Activated T-helper 2 cell treated with anti-CD3 and anti-CD28 coated beads, Interferon-gamma antibody, Interleukin-2, Interleukin-4, amounts not matched to agents 10 μg/mL and 5 μg/mL and 100 μg/mL, durations not matched to agents 14 hours and 24 hours and 36 hours (primary cell): ENCODE measurements at regions not wholly inside any gene's neighbourhood (a gene's known extent, or its start where the extent isn't known, plus 50 kb on each side); places are given as distances from the start of the nearest gene placed in this dataset.

Source experiments
- DNase-seq: peaks from one replicate; pipeline ENCODE4 v3.0.0; 2021; ENCODE audit warnings: low spot score
- H3K27ac Mint-ChIP-seq: one replicate; pipeline ENCODE4 v1.8.0; 2021; ENCODE audit warnings: mixed read lengths
- H3K27me3 Mint-ChIP-seq: one replicate; pipeline ENCODE4 v1.8.0; 2021; ENCODE audit warnings: low read depth, mixed read lengths
- H3K36me3 Mint-ChIP-seq: one replicate; pipeline ENCODE4 v1.8.0; 2021; ENCODE audit warnings: low read depth, mixed read lengths
- H3K4me1 Mint-ChIP-seq: one replicate; pipeline ENCODE4 v1.8.0; 2021; ENCODE audit warnings: low read depth, mixed read lengths
- H3K4me3 Mint-ChIP-seq: one replicate; pipeline ENCODE4 v1.8.0; 2021; ENCODE audit warnings: low read depth, mild to moderate bottlenecking, moderate library complexity, mixed read lengths
- H3K9me3 Mint-ChIP-seq: one replicate; pipeline ENCODE4 v1.8.0; 2021; ENCODE audit warnings: mixed read lengths
- intact Hi-C: fragments of 100-400 bp; cut with micrococcal nuclease; formaldehyde crosslinking; loops from one replicate; pipeline ENCODE4 v1.15.1; 2023

GRCh38 chr3:130227540-130227939 lies 117.9 kb upstream of the COL6A5 start:
- Mint-ChIP-seq H3K4me1 (no peaks in the 10 kb centered on the region), H3K9me3 (no peaks in the 10 kb centered on the region), H3K36me3 (no peaks in the 10 kb centered on the region), H3K27ac (no peak overlapping the region), H3K27me3 (peaks cover 3% of the 10 kb centered on the region), H3K4me3 (no peak overlapping the region)
- intact Hi-C loops = no loop called here
- no peak for DNase-seq

- intact Hi-C loops = no loop called here
- no peaks in the 10 kb centered on the region for H3K4me1 Mint-ChIP-seq
- H3K36me3 Mint-ChIP-seq = no peaks in the 10 kb centered on the region
- H3K27me3 Mint-ChIP-seq = peaks cover 7% of the 10 kb centered on the region
- H3K4me3 Mint-ChIP-seq = no peak overlapping the region
- no peak for DNase-seq
- H3K9me3 Mint-ChIP-seq = no peaks in the 10 kb centered on the region
- no peak overlapping the region for H3K27ac Mint-ChIP-seq
These were observed 102.5 kb upstream of the COL6A5 start for GRCh38 chr3:130242850-130243569.

GRCh38 chr3:130243808-130244207 lies 101.7 kb upstream of the COL6A5 start:
- DNase-seq = no peak
- Mint-ChIP-seq H3K4me1 (no peaks in the 10 kb centered on the region), H3K4me3 (no peak overlapping the region), H3K36me3 (no peaks in the 10 kb centered on the region), H3K9me3 (no peaks in the 10 kb centered on the region), H3K27me3 (peaks cover 7% of the 10 kb centered on the region), H3K27ac (no peak overlapping the region)
- intact Hi-C loops = no loop called here

- DNase-seq = no peak
- intact Hi-C loops = no loop called here
- Mint-ChIP-seq H3K36me3 (no peaks in the 10 kb centered on the region), H3K4me1 (no peaks in the 10 kb centered on the region), H3K4me3 (no peak overlapping the region), H3K9me3 (no peaks in the 10 kb centered on the region), H3K27me3 (peaks cover 5% of the 10 kb centered on the region), H3K27ac (no peak overlapping the region)
These were observed 94.5 kb upstream of the COL6A5 start for GRCh38 chr3:130250982-130251381.

- H3K9me3 Mint-ChIP-seq = no peaks in the 10 kb centered on the region
- no peaks in the 10 kb centered on the region for H3K4me1 Mint-ChIP-seq
- no peaks in the 10 kb centered on the region for H3K36me3 Mint-ChIP-seq
- no peak overlapping the region for H3K4me3 Mint-ChIP-seq
- no peak for DNase-seq
- H3K27me3 Mint-ChIP-seq = no peaks in the 10 kb centered on the region
- H3K27ac Mint-ChIP-seq = no peak overlapping the region
- intact Hi-C loops = no loop called here
These were observed 90.0 kb upstream of the COL6A5 start for GRCh38 chr3:130255442-130255841.

GRCh38 chr3:130256821-130257340 lies 88.6 kb upstream of the COL6A5 start:
- no peaks in the 10 kb centered on the region for H3K9me3 Mint-ChIP-seq
- H3K27me3 Mint-ChIP-seq = no peaks in the 10 kb centered on the region
- intact Hi-C loops = no loop called here
- no peak for DNase-seq
- no peak overlapping the region for H3K27ac Mint-ChIP-seq
- H3K36me3 Mint-ChIP-seq = no peaks in the 10 kb centered on the region
- H3K4me1 Mint-ChIP-seq = no peaks in the 10 kb centered on the region
- no peak overlapping the region for H3K4me3 Mint-ChIP-seq

GRCh38 chr3:130258532-130258952 lies 86.9 kb upstream of the COL6A5 start:
- Mint-ChIP-seq H3K27me3 (no peaks in the 10 kb centered on the region), H3K27ac (no peak overlapping the region), H3K36me3 (no peaks in the 10 kb centered on the region), H3K4me1 (no peaks in the 10 kb centered on the region), H3K9me3 (no peaks in the 10 kb centered on the region), H3K4me3 (no peak overlapping the region)
- DNase-seq = no peak
- intact Hi-C loops = no loop called here

GRCh38 chr3:130259166-130259874 lies 86.2 kb upstream of the COL6A5 start:
- H3K27me3 Mint-ChIP-seq = no peaks in the 10 kb centered on the region
- H3K27ac Mint-ChIP-seq = no peak overlapping the region
- H3K4me1 Mint-ChIP-seq = no peaks in the 10 kb centered on the region
- H3K9me3 Mint-ChIP-seq = no peaks in the 10 kb centered on the region
- DNase-seq = no peak
- no peak overlapping the region for H3K4me3 Mint-ChIP-seq
- H3K36me3 Mint-ChIP-seq = no peaks in the 10 kb centered on the region
- intact Hi-C loops = no loop called here

- Mint-ChIP-seq H3K9me3 (no peaks in the 10 kb centered on the region), H3K4me1 (no peaks in the 10 kb centered on the region)
- intact Hi-C loops = no loop called here
These were observed 84.6 kb upstream of the COL6A5 start for GRCh38 chr3:130260918-130261317.

GRCh38 chr3:130263708-130264107 lies 81.8 kb upstream of the COL6A5 start:
- no peak for DNase-seq
- no peak overlapping the region for H3K4me3 Mint-ChIP-seq
- no peaks in the 10 kb centered on the region for H3K9me3 Mint-ChIP-seq
- H3K36me3 Mint-ChIP-seq = no peaks in the 10 kb centered on the region
- H3K27me3 Mint-ChIP-seq = peaks cover 5% of the 10 kb centered on the region
- H3K4me1 Mint-ChIP-seq = no peaks in the 10 kb centered on the region
- no peak overlapping the region for H3K27ac Mint-ChIP-seq
- intact Hi-C loops = no loop called here

More at GRCh38 chr3:130260918-130261317, 84.6 kb upstream of the COL6A5 start:
- no peak overlapping the region for H3K4me3 Mint-ChIP-seq
- H3K27me3 Mint-ChIP-seq = peaks cover 2% of the 10 kb centered on the region
- H3K27ac Mint-ChIP-seq = no peak overlapping the region
- no peak for DNase-seq
- H3K36me3 Mint-ChIP-seq = no peaks in the 10 kb centered on the region

- intact Hi-C loops = no loop called here
- H3K9me3 Mint-ChIP-seq = no peaks in the 10 kb centered on the region
- no peaks in the 10 kb centered on the region for H3K4me1 Mint-ChIP-seq
- peaks cover 8% of the 10 kb centered on the region for H3K27me3 Mint-ChIP-seq
- no peak overlapping the region for H3K27ac Mint-ChIP-seq
- DNase-seq = no peak
- no peaks in the 10 kb centered on the region for H3K36me3 Mint-ChIP-seq
- H3K4me3 Mint-ChIP-seq = no peak overlapping the region
These were observed 78.7 kb upstream of the COL6A5 start for GRCh38 chr3:130266817-130267216.

GRCh38 chr3:130276203-130276803 lies 69.2 kb upstream of the COL6A5 start:
- Mint-ChIP-seq H3K27ac (no peak overlapping the region), H3K4me1 (no peaks in the 10 kb centered on the region), H3K9me3 (no peaks in the 10 kb centered on the region), H3K4me3 (no peak overlapping the region), H3K27me3 (peaks cover 5% of the 10 kb centered on the region), H3K36me3 (no peaks in the 10 kb centered on the region)
- no peak for DNase-seq
- intact Hi-C loops = no loop called here

GRCh38 chr3:130288670-130289069 lies 56.8 kb upstream of the COL6A5 start:
- H3K4me1 Mint-ChIP-seq = no peaks in the 10 kb centered on the region
- no peak overlapping the region for H3K27ac Mint-ChIP-seq
- DNase-seq = no peak
- H3K27me3 Mint-ChIP-seq = peaks cover 3% of the 10 kb centered on the region
- no peaks in the 10 kb centered on the region for H3K9me3 Mint-ChIP-seq
- no peaks in the 10 kb centered on the region for H3K36me3 Mint-ChIP-seq
- no peak overlapping the region for H3K4me3 Mint-ChIP-seq
- intact Hi-C loops = no loop called here
